Urothelium cell line (cell line): ENCODE measurements at regions not wholly inside any gene's neighbourhood (a gene's known extent, or its start where the extent isn't known, plus 50 kb on each side); places are given as distances from the start of the nearest gene placed in this dataset.
"Not testable (repeated sequence)": the region's sequence is repeated elsewhere in the genome, so short reads cannot be mapped to it uniquely, and the experiment has no call there.

Source experiments
- DNase-seq: peaks from one replicate; pipeline ENCODE4 v3.0.0; 2011; ENCODE audit warnings: low spot score, mixed read lengths
- FAIRE-seq: peaks from 2 replicates; lab custom pipeline; 2011; peaks lifted over from hg19 to GRCh38; lab: Jason Lieb, UNC

- no peak for FAIRE-seq
- DNase-seq: no peak
Measured at GRCh38 chr5:3489239-3489843, 106.3 kb upstream of the IRX1 start.

- FAIRE-seq: no peak
Measured at GRCh38 chr5:3484836-3485235, 110.8 kb upstream of the IRX1 start.

GRCh38 chr5:3481175-3481574, 114.5 kb upstream of the IRX1 start:
- DNase-seq: no peak
- FAIRE-seq: peak; percentile 9

More at GRCh38 chr5:3484836-3485235, 110.8 kb upstream of the IRX1 start:
- no peak for DNase-seq

- FAIRE-seq: no peak
- DNase-seq: no peak
Measured at GRCh38 chr5:3475674-3476073, 120.0 kb upstream of the IRX1 start.

GRCh38 chr5:3466392-3466791, 129.2 kb upstream of the IRX1 start:
- no peak for DNase-seq
- no peak for FAIRE-seq

GRCh38 chr5:3460416-3460815, 135.2 kb upstream of the IRX1 start:
- no peak for FAIRE-seq
- DNase-seq: no peak

GRCh38 chr5:3456121-3456681, 139.4 kb upstream of the IRX1 start:
- FAIRE-seq: no peak
- no peak for DNase-seq

- peak; percentile 86 for FAIRE-seq
- not testable (repeated sequence) for DNase-seq
Measured at GRCh38 chr5:3454028-3454427, 141.6 kb upstream of the IRX1 start.

- no peak for FAIRE-seq
- no peak for DNase-seq
Measured at GRCh38 chr5:3452622-3453021, 143.0 kb upstream of the IRX1 start.

GRCh38 chr5:3451961-3452360, 143.7 kb upstream of the IRX1 start:
- DNase-seq (no peak), FAIRE-seq (no peak)

- DNase-seq (no peak), FAIRE-seq (no peak)
Measured at GRCh38 chr5:3449481-3449880, 146.2 kb upstream of the IRX1 start.

- FAIRE-seq (no peak), DNase-seq (no peak)
Measured at GRCh38 chr5:3446410-3446809, 149.2 kb upstream of the IRX1 start.

GRCh38 chr5:3445517-3445916, 150.1 kb upstream of the IRX1 start:
- FAIRE-seq: peak; percentile 100
- not testable (repeated sequence) for DNase-seq

GRCh38 chr5:3432135-3432534, 163.5 kb upstream of the IRX1 start:
- FAIRE-seq: no peak
- no peak for DNase-seq

- FAIRE-seq (no peak), DNase-seq (no peak)
Measured at GRCh38 chr5:3430691-3431090, 164.9 kb upstream of the IRX1 start.

GRCh38 chr5:3429962-3430361, 165.7 kb upstream of the IRX1 start:
- DNase-seq (no peak), FAIRE-seq (no peak)

- FAIRE-seq: no peak
- DNase-seq: no peak
Measured at GRCh38 chr5:3428334-3428733, 167.3 kb upstream of the IRX1 start.

GRCh38 chr5:3424946-3425345, 170.7 kb upstream of the IRX1 start:
- FAIRE-seq (no peak), DNase-seq (no peak)

- FAIRE-seq: no peak
- DNase-seq: no peak
Measured at GRCh38 chr5:3417376-3417943, 178.2 kb upstream of the IRX1 start.

- FAIRE-seq: no peak
- no peak for DNase-seq
Measured at GRCh38 chr5:3414371-3414770, 181.3 kb upstream of the IRX1 start.

GRCh38 chr5:3412146-3412545, 183.5 kb upstream of the IRX1 start:
- FAIRE-seq (no peak), DNase-seq (no peak)

GRCh38 chr5:3411363-3411762, 184.3 kb upstream of the IRX1 start:
- FAIRE-seq: no peak
- DNase-seq: no peak

- FAIRE-seq: no peak
- no peak for DNase-seq
Measured at GRCh38 chr5:3401635-3402034, 194.0 kb upstream of the IRX1 start.
